ENCODE measurements at regions not wholly inside any gene's neighbourhood (a gene's known extent, or its start where the extent isn't known, plus 50 kb on each side); places are given as distances from the start of the nearest gene placed in this dataset.

GRCh38 chr22:48053973-48054372 lies 1291.5 kb downstream of the TBC1D22A start:
- no peak for TF ChIP-seq CTCF (IDR thresholded peaks at IDR 0.05; ENCODE audit: extremely low read depth, missing control alignments)
- DNase-seq (ENCODE audit: low spot score) = no peak

DNA sequence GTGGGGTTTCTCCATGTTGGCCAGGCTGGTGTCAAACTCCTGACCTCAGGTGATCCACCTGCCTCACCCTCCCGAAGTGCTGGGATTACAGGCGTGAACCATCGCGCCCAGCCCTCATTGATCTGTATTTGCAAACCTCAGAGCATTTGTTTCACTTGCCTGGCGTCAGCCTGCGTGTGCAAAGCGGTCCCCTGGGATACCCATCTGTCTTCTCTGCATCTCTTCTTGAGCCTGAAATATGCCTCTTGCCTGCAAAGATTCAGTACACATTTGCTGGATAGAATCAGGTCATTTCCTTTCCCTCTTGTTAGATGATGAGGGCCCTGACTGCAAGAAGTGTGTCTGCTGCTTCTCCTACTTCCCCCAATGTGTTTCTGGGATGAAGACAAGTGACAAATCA lies 1291.0 kb downstream of the TBC1D22A start:
- no peak for TF ChIP-seq CTCF (IDR thresholded peaks at IDR 0.05; ENCODE audit: extremely low read depth, missing control alignments)
- no peak for DNase-seq (ENCODE audit: low spot score)

DNA sequence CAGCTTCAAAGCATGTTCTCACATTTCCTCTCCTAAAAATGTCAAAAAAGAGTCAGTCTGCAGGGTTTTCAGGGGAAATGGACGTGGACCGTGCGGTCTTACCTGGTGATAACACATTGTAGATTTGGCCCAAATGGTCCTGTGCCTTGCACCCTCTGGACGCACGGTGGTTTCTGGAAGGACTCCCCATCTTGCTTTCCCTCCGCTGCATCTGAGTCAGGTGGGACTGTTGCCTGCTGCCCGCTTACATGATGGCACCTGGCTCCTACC lies 1290.1 kb downstream of the TBC1D22A start:
- no peak for DNase-seq (ENCODE audit: low spot score)
- no peak for TF ChIP-seq CTCF (IDR thresholded peaks at IDR 0.05; ENCODE audit: extremely low read depth, missing control alignments)

GRCh38 chr22:48051796-48052620 lies 1289.6 kb downstream of the TBC1D22A start:
- no peak for DNase-seq (ENCODE audit: low spot score)
- TF ChIP-seq CTCF (IDR thresholded peaks at IDR 0.05; ENCODE audit: extremely low read depth, missing control alignments) = no peak

GRCh38 chr22:48050836-48051235 lies 1288.4 kb downstream of the TBC1D22A start:
- no peak for DNase-seq (ENCODE audit: low spot score)
- TF ChIP-seq CTCF (IDR thresholded peaks at IDR 0.05; ENCODE audit: extremely low read depth, missing control alignments) = no peak

DNA sequence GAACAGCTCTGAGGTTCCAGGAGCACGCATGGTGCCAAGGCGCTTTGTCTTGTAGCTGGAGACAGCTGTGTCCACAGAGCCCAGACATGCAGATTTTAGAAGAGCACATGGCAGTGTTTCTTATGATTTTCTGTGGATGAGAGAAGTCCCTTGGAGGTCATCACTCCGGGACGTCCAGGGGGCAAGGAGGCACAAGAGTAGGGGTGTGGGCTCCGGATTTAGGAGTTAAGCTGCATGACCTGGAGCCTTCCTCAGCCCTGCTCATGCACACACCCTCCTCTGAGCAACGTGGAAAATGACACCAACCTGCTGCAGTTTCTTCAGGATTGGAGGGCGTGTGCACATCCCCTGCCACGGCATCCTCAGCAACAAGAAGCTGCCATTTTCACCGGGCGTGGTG lies 1286.7 kb downstream of the TBC1D22A start:
- TF ChIP-seq CTCF (IDR thresholded peaks at IDR 0.05; ENCODE audit: extremely low read depth, missing control alignments) = no peak
- DNase-seq (ENCODE audit: low spot score) = no peak

DNA sequence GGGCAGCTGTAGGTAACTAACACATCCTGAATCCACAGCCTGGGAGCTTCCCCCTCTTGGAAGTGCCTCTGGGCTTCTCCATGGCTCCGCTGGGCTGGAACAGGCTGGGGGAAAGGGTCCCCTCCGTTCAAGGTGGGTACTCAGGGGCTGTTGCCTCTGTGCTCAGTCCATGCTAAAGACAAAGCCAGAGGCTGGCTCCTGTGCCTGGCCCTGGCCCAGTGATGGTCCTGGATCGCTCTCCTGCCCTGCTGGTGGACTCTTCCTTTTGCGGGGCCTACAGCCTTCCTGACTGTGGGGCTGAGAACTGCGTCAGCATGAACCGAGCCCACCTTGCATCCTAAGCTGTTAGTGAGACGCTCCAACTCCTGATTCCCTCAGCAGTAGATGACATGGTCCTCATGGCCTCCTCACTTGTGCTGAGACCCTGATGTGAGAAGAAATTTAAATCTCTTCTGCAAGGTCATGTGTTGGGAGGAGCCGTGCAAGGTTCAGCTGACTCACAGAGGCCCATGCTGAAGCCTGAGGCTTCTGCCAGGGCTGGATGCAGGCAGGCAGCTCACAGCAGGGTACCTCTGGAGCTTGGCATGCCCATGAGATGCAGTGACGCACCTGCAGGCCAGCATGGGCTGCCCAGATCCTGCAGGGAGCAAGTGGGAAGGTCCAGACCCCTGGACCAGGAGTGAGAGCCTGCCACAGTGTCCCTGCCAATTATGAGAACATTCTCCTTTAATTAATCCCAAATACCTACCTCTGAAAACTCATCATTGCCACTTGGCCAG lies 1285.5 kb downstream of the TBC1D22A start:
- no peak for TF ChIP-seq CTCF (IDR thresholded peaks at IDR 0.05; ENCODE audit: extremely low read depth, missing control alignments)
- DNase-seq (ENCODE audit: low spot score) = no peak

Data from GM20000 (cell line).